ENCODE measurements at regions not wholly inside any gene's neighbourhood (a gene's known extent, or its start where the extent isn't known, plus 50 kb on each side); places are given as distances from the start of the nearest gene placed in this dataset.

DNA sequence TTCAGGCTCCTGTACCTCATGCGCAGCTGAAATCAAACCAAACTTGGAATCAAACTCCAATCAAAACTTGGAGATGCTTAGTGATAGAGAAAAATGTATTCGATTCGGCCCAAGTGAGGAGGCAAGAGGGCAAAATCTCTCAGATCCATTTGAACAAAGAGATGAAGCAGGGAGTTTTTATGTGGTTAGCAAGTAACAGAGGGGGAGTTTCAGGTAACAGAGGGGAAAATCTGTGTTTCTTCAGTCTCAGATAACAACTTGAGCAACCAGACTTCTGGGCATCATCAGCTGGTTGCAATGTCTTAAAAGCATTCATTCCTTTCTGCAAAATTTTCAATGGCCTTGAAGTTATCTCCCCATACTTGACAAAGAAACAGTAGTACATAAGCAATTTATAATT lies 245.1 kb upstream of the AVPR1A start:
- Mint-ChIP-seq H3K4me3 (no peak overlapping the region), H3K9me3 (peaks cover 11% of the 10 kb centered on the region), H3K36me3 (ENCODE audit: low read depth) (no peaks in the 10 kb centered on the region), H3K27ac (peak overlapping the region; percentile 26), H3K4me1 (peaks cover 27% of the 10 kb centered on the region), H3K27me3 (ENCODE audit: low read depth, poor library complexity) (no peaks in the 10 kb centered on the region)
- no peak for DNase-seq
- no peak for TF ChIP-seq CTCF (IDR thresholded peaks at IDR 0.05)

GRCh38 chr12:63394983-63395382 lies 244.0 kb upstream of the AVPR1A start:
- peaks cover 36% of the 10 kb centered on the region for H3K4me1 Mint-ChIP-seq
- H3K27me3 Mint-ChIP-seq (ENCODE audit: low read depth, poor library complexity), result no peaks in the 10 kb centered on the region
- H3K36me3 Mint-ChIP-seq (ENCODE audit: low read depth), result no peaks in the 10 kb centered on the region
- no peak for DNase-seq
- H3K9me3 Mint-ChIP-seq, result peaks cover 11% of the 10 kb centered on the region
- no peak overlapping the region for H3K27ac Mint-ChIP-seq
- TF ChIP-seq CTCF (IDR thresholded peaks at IDR 0.05), result no peak
- no peak overlapping the region for H3K4me3 Mint-ChIP-seq

- Mint-ChIP-seq H3K27me3 (ENCODE audit: low read depth, poor library complexity) (no peaks in the 10 kb centered on the region), H3K36me3 (ENCODE audit: low read depth) (no peaks in the 10 kb centered on the region), H3K4me1 (peaks cover 42% of the 10 kb centered on the region), H3K4me3 (no peak overlapping the region), H3K27ac (no peak overlapping the region), H3K9me3 (peaks cover 11% of the 10 kb centered on the region)
- no peak for TF ChIP-seq CTCF (IDR thresholded peaks at IDR 0.05)
- DNase-seq, result no peak
Observed at GRCh38 chr12:63394349-63394748, 243.3 kb upstream of the AVPR1A start.

- no peak for TF ChIP-seq CTCF (IDR thresholded peaks at IDR 0.05)
- Mint-ChIP-seq H3K27ac (peak overlapping the region; percentile 48), H3K9me3 (no peaks in the 10 kb centered on the region), H3K27me3 (ENCODE audit: low read depth, poor library complexity) (peaks cover 4% of the 10 kb centered on the region), H3K4me3 (no peak overlapping the region), H3K36me3 (ENCODE audit: low read depth) (no peaks in the 10 kb centered on the region), H3K4me1 (peaks cover 34% of the 10 kb centered on the region)
- no peak for DNase-seq
Observed at GRCh38 chr12:63389211-63389610, 238.2 kb upstream of the AVPR1A start.

GRCh38 chr12:63387771-63388170 lies 236.8 kb upstream of the AVPR1A start:
- no peak for TF ChIP-seq CTCF (IDR thresholded peaks at IDR 0.05)
- peaks cover 12% of the 10 kb centered on the region for H3K27me3 Mint-ChIP-seq (ENCODE audit: low read depth, poor library complexity)
- no peak overlapping the region for H3K27ac Mint-ChIP-seq

GRCh38 chr12:63382930-63383329 lies 231.9 kb upstream of the AVPR1A start:
- H3K27me3 Mint-ChIP-seq (ENCODE audit: low read depth, poor library complexity), result peaks cover 18% of the 10 kb centered on the region
- H3K9me3 Mint-ChIP-seq, result no peaks in the 10 kb centered on the region
- TF ChIP-seq CTCF (IDR thresholded peaks at IDR 0.05), result no peak
- no peaks in the 10 kb centered on the region for H3K4me1 Mint-ChIP-seq
- H3K27ac Mint-ChIP-seq, result no peak overlapping the region
- no peaks in the 10 kb centered on the region for H3K36me3 Mint-ChIP-seq (ENCODE audit: low read depth)
- no peak for DNase-seq
- no peak overlapping the region for H3K4me3 Mint-ChIP-seq

More at GRCh38 chr12:63387771-63388170, 236.8 kb upstream of the AVPR1A start:
- H3K36me3 Mint-ChIP-seq (ENCODE audit: low read depth), result no peaks in the 10 kb centered on the region
- H3K9me3 Mint-ChIP-seq, result no peaks in the 10 kb centered on the region
- DNase-seq, result no peak
- H3K4me1 Mint-ChIP-seq, result peaks cover 29% of the 10 kb centered on the region
- H3K4me3 Mint-ChIP-seq, result no peak overlapping the region

All from nephron progenitor cell (in vitro differentiated cells).